Caco-2 (cell line): ENCODE measurements at regions not wholly inside any gene's neighbourhood (a gene's known extent, or its start where the extent isn't known, plus 50 kb on each side); places are given as distances from the start of the nearest gene placed in this dataset.

ENCODE experiments used
- BruUV-seq: library from RNA; stranded (reverse); fragments of 400-500 nt; replicated peaks from 2 replicates; lab custom pipeline; 2021; lab: Mats Ljungman, UMichigan
- CTCF ChIA-PET: fragments of 300-600 bp; sonication (Branson Sonifier 250); formaldehyde crosslinking; loops from one replicate; lab custom pipeline; 2022; ENCODE audit warnings: antibody characterized with exemption; lab: Charles Lee
- POLR2A ChIA-PET: fragments of 300-600 bp; sonication (Branson Sonifier 250); formaldehyde crosslinking; loops from one replicate; lab custom pipeline; 2022; ENCODE audit warnings: antibody characterized with exemption; lab: Charles Lee
- DNase-seq, 2 experiments: peaks; one replicate each; pipeline versions ENCODE4 v3.0.0 to v3.0.0-alpha.2; 2020 to 2022
- H3K27me3 ChIP-seq: replicated peaks from 2 replicates; pipeline ENCODE4 v1.6.0; 2011; ENCODE audit warnings: low read length; ENCODE audit not compliant: control insufficient read depth, insufficient read depth
- H3K36me3 ChIP-seq: 2 replicates; pipeline ENCODE4 v1.5.1; 2011; ENCODE audit warnings: low read length; ENCODE audit not compliant: control insufficient read depth, insufficient read depth
- H3K4me1 ChIP-seq: fragments of 250-450 bp; sonication (Bioruptor Pico); 2 replicates; pipeline ENCODE4 v1.5.1; 2020; ENCODE audit warnings: mild to moderate bottlenecking
- H3K4me3 ChIP-seq: 2 replicates; pipeline ENCODE4 v1.5.1; 2011; ENCODE audit warnings: low read depth, mild to moderate bottlenecking, control low read depth, low read length
- H3K9me3 ChIP-seq: fragments of 250-450 bp; sonication (Bioruptor Pico); 2 replicates; pipeline ENCODE4 v1.5.1; 2020; ENCODE audit warnings: mild to moderate bottlenecking, moderate library complexity
- H3K27ac Mint-ChIP-seq: one replicate; pipeline ENCODE4 v1.8.0; 2022; ENCODE audit warnings: mixed read lengths; ENCODE audit not compliant: unreplicated experiment
- H3K27me3 Mint-ChIP-seq: one replicate; pipeline ENCODE4 v1.8.0; 2022; ENCODE audit warnings: mixed read lengths; ENCODE audit not compliant: insufficient read depth, unreplicated experiment
- H3K36me3 Mint-ChIP-seq: one replicate; pipeline ENCODE4 v1.8.0; 2022; ENCODE audit warnings: mild to moderate bottlenecking, mixed read lengths; ENCODE audit not compliant: insufficient read depth, unreplicated experiment
- H3K4me1 Mint-ChIP-seq: one replicate; pipeline ENCODE4 v1.8.0; 2022; ENCODE audit warnings: low read depth, mixed read lengths; ENCODE audit not compliant: unreplicated experiment
- H3K4me3 Mint-ChIP-seq: one replicate; pipeline ENCODE4 v1.8.0; 2022; ENCODE audit warnings: mild to moderate bottlenecking, moderate library complexity, mixed read lengths; ENCODE audit not compliant: unreplicated experiment
- H3K9me3 Mint-ChIP-seq: one replicate; pipeline ENCODE4 v1.8.0; 2022; ENCODE audit warnings: mixed read lengths; ENCODE audit not compliant: unreplicated experiment
- intact Hi-C: fragments of 100-400 bp; cut with micrococcal nuclease; formaldehyde crosslinking; loops from one replicate; pipeline ENCODE4 v1.10.0; 2022; ENCODE audit not compliant: unreplicated experiment
- TF ChIP-seq, protein P1 (sequence below), 2 experiments: fragments of 200-600 bp in 1 of 2; IDR thresholded peaks; 1 replicate in 1 of 2; 2 replicates in 1 of 2; pipeline versions ENCODE4 v1.5.1 to v1.8.0; 2011 to 2022; ENCODE audit warnings: antibody characterized with exemption in 1 of 2, control low read depth in 1 of 2, inconsistent platforms in 1 of 2, low read depth in 1 of 2, low read length in 1 of 2, mild to moderate bottlenecking in 1 of 2, moderate library complexity in 1 of 2; ENCODE audit not compliant: insufficient read depth in 1 of 2, severe bottlenecking in 1 of 2, unreplicated experiment in 1 of 2

DNA sequence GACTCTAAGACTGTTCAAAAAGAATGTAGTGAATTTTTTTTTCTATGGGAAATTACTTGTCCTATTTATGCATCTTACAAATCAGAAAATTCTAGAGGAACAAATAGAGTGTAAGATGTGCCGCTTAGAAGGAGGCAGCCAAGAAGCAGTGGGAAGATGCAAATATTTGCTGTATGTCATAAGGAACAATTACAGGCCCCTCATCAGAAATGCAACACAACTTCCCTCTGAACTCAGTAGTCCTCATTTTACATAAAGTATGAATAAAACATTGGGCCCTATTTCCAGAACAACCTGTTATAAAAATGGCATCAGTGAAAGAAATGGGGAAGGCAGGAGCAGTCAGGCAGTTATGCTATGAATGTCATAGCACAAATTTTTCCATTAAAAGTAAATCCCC, 50.7 kb upstream of the SCG2 start:
- no peaks in the 10 kb centered on the region for H3K4me1 Mint-ChIP-seq
- intact Hi-C loops, result no loop called here
- TF ChIP-seq, protein P1, sequence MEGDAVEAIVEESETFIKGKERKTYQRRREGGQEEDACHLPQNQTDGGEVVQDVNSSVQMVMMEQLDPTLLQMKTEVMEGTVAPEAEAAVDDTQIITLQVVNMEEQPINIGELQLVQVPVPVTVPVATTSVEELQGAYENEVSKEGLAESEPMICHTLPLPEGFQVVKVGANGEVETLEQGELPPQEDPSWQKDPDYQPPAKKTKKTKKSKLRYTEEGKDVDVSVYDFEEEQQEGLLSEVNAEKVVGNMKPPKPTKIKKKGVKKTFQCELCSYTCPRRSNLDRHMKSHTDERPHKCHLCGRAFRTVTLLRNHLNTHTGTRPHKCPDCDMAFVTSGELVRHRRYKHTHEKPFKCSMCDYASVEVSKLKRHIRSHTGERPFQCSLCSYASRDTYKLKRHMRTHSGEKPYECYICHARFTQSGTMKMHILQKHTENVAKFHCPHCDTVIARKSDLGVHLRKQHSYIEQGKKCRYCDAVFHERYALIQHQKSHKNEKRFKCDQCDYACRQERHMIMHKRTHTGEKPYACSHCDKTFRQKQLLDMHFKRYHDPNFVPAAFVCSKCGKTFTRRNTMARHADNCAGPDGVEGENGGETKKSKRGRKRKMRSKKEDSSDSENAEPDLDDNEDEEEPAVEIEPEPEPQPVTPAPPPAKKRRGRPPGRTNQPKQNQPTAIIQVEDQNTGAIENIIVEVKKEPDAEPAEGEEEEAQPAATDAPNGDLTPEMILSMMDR (IDR thresholded peaks at IDR 0.05; ENCODE audit: insufficient read depth in 1 of 2, low read depth in 1 of 2, low read length in 1 of 2, severe bottlenecking in 1 of 2, unreplicated experiment in 1 of 2), result no peak
- DNase-seq, result no peak
- ChIA-PET CTCF (no interaction called here), POLR2A (no interaction called here)
- H3K9me3 ChIP-seq, result no peaks in the 10 kb centered on the region
- no peak overlapping the region for H3K27ac Mint-ChIP-seq
- H3K27me3 ChIP-seq, result no peaks in the 10 kb centered on the region
- no peak overlapping the region for H3K4me3 Mint-ChIP-seq
- peaks cover 12% of the 10 kb centered on the region for H3K27me3 Mint-ChIP-seq
- BruUV-seq, result no TSS peak
- no peaks in the 10 kb centered on the region for H3K9me3 Mint-ChIP-seq
- H3K4me1 ChIP-seq, result no peaks in the 10 kb centered on the region
- no peak overlapping the region for H3K4me3 ChIP-seq
- no peaks in the 10 kb centered on the region for H3K36me3 Mint-ChIP-seq
- no peaks in the 10 kb centered on the region for H3K36me3 ChIP-seq

DNA sequence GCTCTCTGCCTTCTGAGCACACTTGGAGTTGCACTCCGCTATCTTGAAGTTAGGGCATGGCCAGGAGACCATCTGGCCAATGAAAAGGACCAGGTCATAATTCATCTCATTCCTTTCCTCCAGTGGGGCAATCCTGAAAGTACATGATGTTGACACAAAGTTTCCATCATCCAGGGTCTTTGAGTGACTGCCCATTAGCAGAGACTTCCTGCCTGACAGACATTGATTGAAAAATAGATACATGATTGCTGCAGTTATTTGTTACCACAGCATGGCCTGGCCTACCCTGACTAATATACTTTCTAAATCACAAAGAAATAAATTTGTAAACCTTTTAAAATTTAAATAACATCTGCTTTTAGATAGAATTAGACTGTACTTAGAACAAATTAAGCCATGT, 50.0 kb upstream of the SCG2 start:
- H3K4me1 Mint-ChIP-seq, result no peaks in the 10 kb centered on the region
- DNase-seq, result no peak
- no peaks in the 10 kb centered on the region for H3K36me3 ChIP-seq
- CTCF ChIA-PET, result interaction anchor here (0.5 kb wide), 1 partner anchor 386 kb away, joined by 5 read pairs; no protein-coding TSS in a partner anchor
- peaks cover 12% of the 10 kb centered on the region for H3K27me3 Mint-ChIP-seq
- H3K4me3 ChIP-seq, result no peak overlapping the region
- no peak overlapping the region for H3K4me3 Mint-ChIP-seq
- POLR2A ChIA-PET, result no interaction called here
- no peaks in the 10 kb centered on the region for H3K27me3 ChIP-seq
- no TSS peak for BruUV-seq
- H3K9me3 Mint-ChIP-seq, result no peaks in the 10 kb centered on the region
- intact Hi-C loops, result no loop called here
- no peaks in the 10 kb centered on the region for H3K4me1 ChIP-seq
- H3K36me3 Mint-ChIP-seq, result no peaks in the 10 kb centered on the region
- TF ChIP-seq, protein P1 (IDR thresholded peaks at IDR 0.05; ENCODE audit: insufficient read depth in 1 of 2, low read depth in 1 of 2, low read length in 1 of 2, severe bottlenecking in 1 of 2, unreplicated experiment in 1 of 2), result no peak
- no peak overlapping the region for H3K27ac Mint-ChIP-seq
- H3K9me3 ChIP-seq, result no peaks in the 10 kb centered on the region
